IMR-90 (cell line): ENCODE measurements at regions not wholly inside any gene's neighbourhood (a gene's known extent, or its start where the extent isn't known, plus 50 kb on each side); places are given as distances from the start of the nearest gene placed in this dataset.

Experiments used
- ATAC-seq: fragments of 200-7000 bp; cut with Tn5 transposase; 2 replicates; pipeline ENCODE4 v1.9.1; 2020; ENCODE audit warnings: low read depth, mild to moderate bottlenecking, moderate library complexity
- BruUV-seq: library from RNA; stranded (reverse); fragments of 400-500 nt; replicated peaks from 2 replicates; lab custom pipeline; 2021; lab: Mats Ljungman, UMichigan
- CTCF ChIA-PET: fragments of 300-600 bp; formaldehyde crosslinking; extraction: SDS; loops from one replicate; lab custom pipeline; 2021; ENCODE audit warnings: antibody characterized with exemption; lab: Yijun Ruan, JAX
- POLR2A ChIA-PET: fragments of 300-600 bp; sonication (Branson Sonifier 250); formaldehyde crosslinking; loops from one replicate; lab custom pipeline; 2022; ENCODE audit warnings: antibody characterized with exemption; ENCODE audit not compliant: unreplicated experiment; lab: Charles Lee
- DNase-seq: peaks from one replicate; pipeline ENCODE4 v3.0.0; 2013
- H2AFZ ChIP-seq: replicated peaks from 2 replicates; pipeline ENCODE3; 2013; ENCODE audit warnings: low read length, mild to moderate bottlenecking; ENCODE audit not compliant: poor library complexity
- H2AK5ac ChIP-seq: 2 replicates; pipeline ENCODE4 v1.6.1; 2013; ENCODE audit warnings: low read depth, low read length, inconsistent platforms
- H2AK9ac ChIP-seq: replicated peaks from 2 replicates; pipeline ENCODE3; 2013; ENCODE audit warnings: mild to moderate bottlenecking, low read depth, low read length, moderate library complexity; ENCODE audit not compliant: poor library complexity
- H2BK120ac ChIP-seq: 2 replicates; pipeline ENCODE4 v1.6.1; 2013; ENCODE audit warnings: low read depth, low read length, inconsistent platforms
- H2BK15ac ChIP-seq: 3 replicates; pipeline ENCODE4 v1.6.1; 2013; ENCODE audit warnings: low read depth, low read length, inconsistent platforms
- H2BK20ac ChIP-seq: 2 replicates; pipeline ENCODE4 v1.6.1; 2013; ENCODE audit warnings: low read depth, mild to moderate bottlenecking, inconsistent platforms, low read length, moderate library complexity
- H2BK5ac ChIP-seq: 2 replicates; pipeline ENCODE4 v1.6.1; 2013; ENCODE audit warnings: mild to moderate bottlenecking, low read depth, low read length, inconsistent platforms; ENCODE audit not compliant: poor library complexity, severe bottlenecking
- H3K14ac ChIP-seq: replicated peaks from 2 replicates; pipeline ENCODE4 v1.6.1; 2013; ENCODE audit warnings: low read depth, low read length, inconsistent platforms
- H3K18ac ChIP-seq: 2 replicates; pipeline ENCODE4 v1.6.1; 2013; ENCODE audit warnings: low read depth, low read length, control low read depth
- H3K23ac ChIP-seq: 2 replicates; pipeline ENCODE4 v1.6.1; 2013; ENCODE audit warnings: low read depth, low read length, inconsistent platforms
- H3K27ac ChIP-seq: 2 replicates; pipeline ENCODE4 v1.5.1; 2013; ENCODE audit warnings: mild to moderate bottlenecking, control low read depth, low read length; ENCODE audit not compliant: insufficient read depth
- H3K27me3 ChIP-seq: 2 replicates; pipeline ENCODE4 v1.6.1; 2013; ENCODE audit warnings: low read length; ENCODE audit not compliant: control insufficient read depth, insufficient read depth
- H3K36me3 ChIP-seq: 2 replicates; pipeline ENCODE4 v1.6.1; 2013; ENCODE audit warnings: low read length, mixed read lengths; ENCODE audit not compliant: control insufficient read depth, insufficient read depth
- H3K4ac ChIP-seq: 2 replicates; pipeline ENCODE4 v1.6.1; 2013; ENCODE audit warnings: low read depth, low read length, inconsistent platforms
- H3K4me1 ChIP-seq: 2 replicates; pipeline ENCODE4 v1.6.1; 2013; ENCODE audit warnings: low read length, mixed read lengths; ENCODE audit not compliant: control insufficient read depth, insufficient read depth
- H3K4me2 ChIP-seq: 2 replicates; pipeline ENCODE4 v1.6.1; 2013; ENCODE audit warnings: low read depth, mild to moderate bottlenecking, control low read depth, low read length, moderate library complexity
- H3K4me3 ChIP-seq: 2 replicates; pipeline ENCODE4 v1.5.1; 2013; ENCODE audit warnings: low read depth, mild to moderate bottlenecking, control low read depth, low read length, moderate library complexity; ENCODE audit not compliant: insufficient read depth
- H3K56ac ChIP-seq: 2 replicates; pipeline ENCODE4 v1.6.1; 2013; ENCODE audit warnings: low read length, inconsistent platforms; ENCODE audit not compliant: insufficient read depth; ENCODE audit errors: extremely low read depth
- H3K79me1 ChIP-seq, 2 experiments: 2 replicates each; pipeline ENCODE4 v1.6.1; 2013; ENCODE audit warnings: low read length in 2 of 2, inconsistent platforms in 1 of 2, low read depth in 1 of 2
- H3K9ac ChIP-seq: 2 replicates; pipeline ENCODE4 v1.6.1; 2013; ENCODE audit warnings: low read depth, low read length, control low read depth
- H3K9me1 ChIP-seq: 2 replicates; pipeline ENCODE4 v1.6.1; 2013; ENCODE audit warnings: low read length, inconsistent platforms; ENCODE audit not compliant: insufficient read depth
- H3K9me3 ChIP-seq: 2 replicates; pipeline ENCODE4 v1.6.1; 2013; ENCODE audit warnings: low read length; ENCODE audit not compliant: control insufficient read depth, insufficient read depth
- H4K20me1 ChIP-seq: 2 replicates; pipeline ENCODE4 v1.6.1; 2013; ENCODE audit warnings: low read length, inconsistent platforms; ENCODE audit not compliant: insufficient read depth
- H4K5ac ChIP-seq: 2 replicates; pipeline ENCODE4 v1.6.1; 2013; ENCODE audit warnings: mild to moderate bottlenecking, low read depth, low read length, control low read depth
- H4K8ac ChIP-seq, 2 experiments: 2 replicates each; pipeline ENCODE4 v1.6.1; 2013; ENCODE audit warnings: low read depth in 2 of 2, low read length in 2 of 2, control low read depth in 1 of 2, inconsistent platforms in 1 of 2
- H4K91ac ChIP-seq: 2 replicates; pipeline ENCODE4 v1.6.1; 2013; ENCODE audit warnings: low read depth, low read length, inconsistent platforms; ENCODE audit not compliant: insufficient read depth
- BHLHE40 ChIP-seq: fragments of 150-350 bp; IDR thresholded peaks from 2 replicates; pipeline ENCODE4 v1.6.1; 2016; ENCODE audit warnings: mild to moderate bottlenecking, low read depth, low read length
- CTCF ChIP-seq: conservative IDR thresholded peaks from 2 replicates; pipeline ENCODE4 v1.5.1; 2012; ENCODE audit warnings: mild to moderate bottlenecking, low read depth, low read length, improper control_type of control experiment
- ELK1 ChIP-seq: fragments of 150-350 bp; IDR thresholded peaks from 2 replicates; pipeline ENCODE4 v1.6.1; 2016; ENCODE audit warnings: low read depth, mild to moderate bottlenecking, low read length, moderate library complexity, borderline replicate concordance
- FOS ChIP-seq: fragments of 150-350 bp; IDR thresholded peaks from 2 replicates; pipeline ENCODE4 v1.6.1; 2016; ENCODE audit warnings: low read depth, low read length
- MAZ ChIP-seq: IDR thresholded peaks from 2 replicates; pipeline ENCODE4 v1.6.1; 2012; ENCODE audit warnings: low read depth, mild to moderate bottlenecking, low read length, improper control_type of control experiment, moderate library complexity, borderline replicate concordance
- MXI1 ChIP-seq: IDR thresholded peaks from 2 replicates; pipeline ENCODE4 v1.6.1; 2012; ENCODE audit warnings: low read depth, mild to moderate bottlenecking, low read length, moderate library complexity, borderline replicate concordance
- NFE2L2 ChIP-seq: fragments of 150-350 bp; IDR thresholded peaks from 2 replicates; pipeline ENCODE4 v1.6.1; 2016; ENCODE audit warnings: low read depth, mild to moderate bottlenecking, low read length
- RCOR1 ChIP-seq: IDR thresholded peaks from 2 replicates; pipeline ENCODE4 v1.6.1; 2012; ENCODE audit warnings: mild to moderate bottlenecking, low read length, improper control_type of control experiment; ENCODE audit not compliant: insufficient replicate concordance
- RFX5 ChIP-seq: IDR thresholded peaks from 2 replicates; pipeline ENCODE4 v1.8.0; 2012; ENCODE audit warnings: low read depth, mild to moderate bottlenecking, low read length, moderate library complexity
- SMC3 ChIP-seq: fragments of 150-350 bp; IDR thresholded peaks from 2 replicates; pipeline ENCODE4 v1.6.1; 2016; ENCODE audit warnings: low read depth, mild to moderate bottlenecking, antibody characterized with exemption, low read length, moderate library complexity
- USF2 ChIP-seq: fragments of 150-350 bp; IDR thresholded peaks from 2 replicates; pipeline ENCODE4 v1.6.1; 2017; ENCODE audit warnings: mild to moderate bottlenecking, antibody characterized with exemption, low read length, low read depth
- WGBS, 2 experiments: methylation state at CpG; one replicate each; pipeline versions ENCODE4 v1.1.5 to v1.1.7; 2013; ENCODE audit warnings: missing lambda C conversion rate in 2 of 2; ENCODE audit not compliant: insufficient read length in 1 of 2; ENCODE audit errors: extremely low coverage in 2 of 2; 5-methylcytosine and 5-hydroxymethylcytosine counted together
- dilution Hi-C: fragments of 300-500 bp; cut with HindIII; formaldehyde crosslinking; loops from one replicate; pipeline ENCODE4 v1.14.3; 2018; ENCODE audit warnings: low sequenced_read_pairs; ENCODE audit not compliant: unreplicated experiment
- in situ Hi-C: fragments of 300-500 bp; cut with MboI; formaldehyde crosslinking; loops from 3 replicates; pipeline ENCODE4 v1.14.3; 2019; ENCODE audit warnings: low sequenced_read_pairs, inconsistent platforms, mixed read lengths
- intact Hi-C: fragments of 100-400 bp; cut with micrococcal nuclease; formaldehyde crosslinking; loops from 2 replicates; pipeline ENCODE4 v1.10.0; 2022

GRCh38 chr5:6043491-6044310 is 334.6 kb downstream of the MED10 start:
- BruUV-seq: no TSS peak
- H3K4me3 ChIP-seq: no peak overlapping the region
- no peaks in the 10 kb centered on the region for H4K20me1 ChIP-seq
- no peak overlapping the region for H2BK5ac ChIP-seq
- H3K27me3 ChIP-seq: no peaks in the 10 kb centered on the region
- no peak overlapping the region for H3K4me2 ChIP-seq
- H2AK9ac ChIP-seq: no peak overlapping the region
- ATAC-seq (no peak), DNase-seq (no peak)
- H3K4ac ChIP-seq: no peak overlapping the region
- no peak overlapping the region for H4K91ac ChIP-seq
- WGBS, 2 experiments: 33% methylated on average over 3 of the region's 13 CpGs; no CpG with 5 or more reads in 1 of the 2 experiments
- H2BK120ac ChIP-seq: no peak overlapping the region
- no peak overlapping the region for H2AFZ ChIP-seq
- CTCF ChIA-PET: no interaction called here
- intact Hi-C loops: no loop called here
- no peaks in the 10 kb centered on the region for H3K79me1 ChIP-seq
- H3K9me3 ChIP-seq: peaks cover 37% of the 10 kb centered on the region
- POLR2A ChIA-PET: no interaction called here
- H3K4me1 ChIP-seq: no peaks in the 10 kb centered on the region
- in situ Hi-C loops: no loop called here
- H3K9me1 ChIP-seq: no peaks in the 10 kb centered on the region
- no peak overlapping the region for H3K27ac ChIP-seq
- no peak overlapping the region for H2AK5ac ChIP-seq
- H3K14ac ChIP-seq: no peak overlapping the region
- no peak overlapping the region for H2BK20ac ChIP-seq
- no peak overlapping the region for H3K18ac ChIP-seq
- no peak overlapping the region for H4K8ac ChIP-seq
- H3K56ac ChIP-seq: no peak overlapping the region
- TF ChIP-seq RCOR1 (no peak), CTCF (no peak), NFE2L2 (no peak), MAZ (no peak), BHLHE40 (no peak), FOS (no peak), ELK1 (no peak), USF2 (no peak), RFX5 (no peak), SMC3 (no peak), MXI1 (no peak)
- no peaks in the 10 kb centered on the region for H3K36me3 ChIP-seq
- no peak overlapping the region for H3K23ac ChIP-seq
- dilution Hi-C loops: no loop called here
- H2BK15ac ChIP-seq: no peak overlapping the region
- no peak overlapping the region for H4K5ac ChIP-seq
- no peak overlapping the region for H3K9ac ChIP-seq
